Hippocampal formation (tissue), 2 donors: ENCODE measurements at regions not wholly inside any gene's neighbourhood (a gene's known extent, or its start where the extent isn't known, plus 50 kb on each side); places are given as distances from the start of the nearest gene placed in this dataset.

ENCODE experiments used
- DNase-seq, 2 donors: peaks; one replicate each; lab custom pipeline; 2025; lab: John Stamatoyannopoulos, UW

DNA sequence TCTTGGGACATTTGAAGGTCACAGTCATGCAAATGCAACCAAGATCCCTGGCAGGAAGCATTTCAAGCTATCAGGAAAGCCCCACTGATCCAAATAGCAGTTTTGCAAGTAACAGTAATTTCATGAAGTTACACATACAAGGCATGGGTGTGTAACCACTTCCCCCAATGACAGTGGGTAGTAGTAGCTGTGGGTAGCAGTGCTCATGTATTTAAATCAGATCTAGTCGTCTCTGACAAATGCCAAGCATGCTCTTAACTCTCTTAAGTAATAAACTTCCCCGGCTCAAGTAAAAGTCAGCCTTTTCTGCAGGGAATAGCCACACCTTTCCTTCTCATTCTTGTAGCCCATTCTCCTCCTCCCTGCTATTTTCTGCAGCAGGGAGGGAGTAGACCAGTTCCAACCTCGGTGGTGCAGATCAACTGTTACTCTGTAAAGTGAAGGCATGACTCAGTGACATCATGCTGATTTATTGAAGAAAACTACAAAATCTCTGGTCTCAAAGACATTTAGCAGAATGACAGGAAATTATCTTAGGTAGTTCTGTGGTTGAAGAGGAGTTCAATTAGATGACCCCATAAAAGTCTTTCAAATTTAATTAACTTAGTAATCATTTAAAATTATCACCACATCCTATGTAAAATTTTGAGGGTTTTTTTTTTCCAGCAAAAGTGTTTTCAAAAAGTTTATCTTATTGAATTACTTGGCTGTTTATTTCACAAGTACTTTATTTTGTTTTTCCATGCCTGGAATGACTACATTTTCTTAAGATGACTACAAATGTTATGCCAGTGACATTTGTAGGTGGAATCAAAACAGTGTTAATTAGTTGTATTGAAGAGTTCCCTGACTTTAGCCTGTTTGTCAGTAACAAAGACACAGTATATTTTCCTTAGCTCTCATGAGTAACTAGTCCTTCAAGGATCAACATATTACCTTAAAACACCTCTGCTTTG, 568.3 kb downstream of the INHBA start:
- no peak for DNase-seq

DNA sequence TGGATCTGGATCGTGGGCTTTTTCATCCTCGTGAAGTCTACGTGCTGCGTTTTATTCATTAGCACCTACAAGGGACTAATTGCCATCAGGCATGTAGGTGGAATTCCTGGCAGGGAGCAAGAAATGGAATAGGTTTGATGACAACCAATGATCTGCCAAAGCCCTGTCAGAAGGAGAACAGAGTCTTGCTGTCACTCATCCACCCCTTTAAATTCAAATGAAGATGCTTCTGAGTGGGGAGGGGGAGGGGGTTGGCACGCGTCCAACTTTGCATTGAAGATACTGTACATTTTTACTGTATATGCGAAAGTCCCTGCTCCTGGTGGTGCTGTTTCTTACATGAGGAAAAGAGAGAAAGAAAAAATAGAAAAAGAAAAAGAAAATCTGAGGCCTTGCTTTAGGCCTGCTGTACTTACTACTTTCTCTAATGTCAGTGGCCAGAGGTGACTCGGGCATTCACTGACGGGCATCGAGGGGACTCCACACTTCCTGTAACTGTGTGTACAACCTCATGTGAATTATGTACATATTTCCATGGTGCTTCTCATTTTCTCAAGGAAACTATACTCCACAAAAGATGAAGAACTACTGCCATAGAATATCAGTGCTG, 569.1 kb downstream of the INHBA start:
- no peak for DNase-seq

DNA sequence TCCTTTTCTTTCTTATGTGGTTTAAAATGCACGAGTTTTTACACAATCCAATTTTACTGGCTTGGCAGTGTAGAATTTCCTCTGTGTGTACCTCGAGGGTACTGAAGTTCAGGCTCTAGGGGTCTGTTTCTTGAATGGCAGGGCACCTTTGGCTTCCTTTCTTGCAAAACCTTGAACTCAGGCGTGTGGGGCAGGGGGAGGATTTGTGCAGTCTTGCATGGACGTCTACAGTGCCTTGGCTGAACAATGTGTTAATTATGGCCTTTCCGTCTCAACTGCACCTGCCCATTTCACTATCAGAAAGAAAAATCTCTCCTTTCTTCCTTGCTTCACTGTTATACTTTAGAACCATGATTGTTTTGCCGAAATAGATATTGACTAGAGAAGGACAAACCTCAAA, 570.9 kb downstream of the INHBA start:
- no peak for DNase-seq

DNA sequence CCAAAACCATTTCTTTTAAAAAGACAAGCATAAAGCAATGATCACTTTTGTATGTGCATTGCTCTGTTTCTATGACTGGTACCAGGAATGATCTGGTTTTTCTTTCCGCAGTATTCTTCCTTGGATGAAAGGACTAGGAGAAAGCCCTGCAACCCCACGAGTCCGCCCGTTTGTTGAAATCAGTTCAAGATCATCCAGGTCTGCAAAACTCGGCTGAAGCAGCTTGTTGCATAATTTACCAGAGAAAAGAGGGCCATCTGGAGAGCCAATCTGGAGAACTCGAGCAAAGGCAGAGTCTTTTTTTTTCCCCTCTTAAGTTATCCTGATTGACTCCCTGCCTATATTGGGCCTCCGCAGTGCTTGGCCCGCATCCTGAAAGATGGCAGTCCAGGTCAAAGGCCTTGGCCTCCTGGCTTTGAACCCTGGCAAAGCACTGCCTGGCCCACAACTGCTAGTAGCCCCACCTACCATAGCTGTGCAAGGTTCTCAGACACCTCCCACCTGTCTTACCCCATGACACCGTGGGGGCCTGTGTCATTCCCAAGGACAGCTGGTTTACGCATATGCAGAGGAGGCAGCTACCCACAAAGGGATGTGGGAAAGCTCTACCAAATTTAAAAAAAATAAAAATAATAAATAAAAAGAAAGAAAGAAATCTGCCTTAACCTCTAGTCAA, 572.2 kb downstream of the INHBA start:
- DNase-seq: peak in 1 of 2 donors; percentile 29

DNA sequence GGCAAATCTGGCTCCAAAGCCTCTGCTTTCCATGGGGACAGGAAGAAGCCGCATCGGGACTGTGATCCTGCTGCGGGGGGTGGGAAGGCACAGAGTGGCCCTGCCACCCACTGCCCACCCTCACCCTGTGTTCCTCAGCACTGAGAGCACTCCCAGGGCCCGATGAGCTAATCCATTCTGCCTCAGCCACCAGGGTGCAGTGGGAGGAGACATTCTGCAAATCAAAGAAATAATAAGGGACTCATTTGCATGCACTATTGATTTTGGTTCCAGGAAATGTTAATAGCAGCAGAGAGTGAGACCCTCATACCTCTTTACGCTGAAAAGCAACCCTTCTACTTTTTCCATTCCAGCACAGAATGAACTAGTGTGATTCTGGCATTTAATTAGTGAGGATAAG, 572.8 kb downstream of the INHBA start:
- no peak for DNase-seq

DNA sequence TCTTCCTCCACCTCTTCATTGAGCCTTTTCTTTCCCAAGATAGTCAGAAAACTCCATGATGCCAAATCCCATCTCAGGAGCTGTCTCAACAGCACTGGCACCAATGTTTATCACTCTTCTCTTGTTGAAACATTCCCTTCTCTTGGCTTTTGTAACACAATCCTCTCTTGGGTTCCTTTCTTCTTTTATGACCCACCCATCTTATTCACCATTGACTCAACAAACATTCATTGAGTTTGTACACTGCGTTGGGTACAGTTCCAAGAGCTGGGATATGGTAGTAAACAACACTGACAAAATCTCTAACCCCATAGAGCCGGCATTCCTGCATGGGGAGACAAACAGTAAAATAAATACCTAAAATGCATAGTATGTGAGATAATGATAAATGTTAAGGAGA, 577.5 kb downstream of the INHBA start:
- no peak for DNase-seq

DNA sequence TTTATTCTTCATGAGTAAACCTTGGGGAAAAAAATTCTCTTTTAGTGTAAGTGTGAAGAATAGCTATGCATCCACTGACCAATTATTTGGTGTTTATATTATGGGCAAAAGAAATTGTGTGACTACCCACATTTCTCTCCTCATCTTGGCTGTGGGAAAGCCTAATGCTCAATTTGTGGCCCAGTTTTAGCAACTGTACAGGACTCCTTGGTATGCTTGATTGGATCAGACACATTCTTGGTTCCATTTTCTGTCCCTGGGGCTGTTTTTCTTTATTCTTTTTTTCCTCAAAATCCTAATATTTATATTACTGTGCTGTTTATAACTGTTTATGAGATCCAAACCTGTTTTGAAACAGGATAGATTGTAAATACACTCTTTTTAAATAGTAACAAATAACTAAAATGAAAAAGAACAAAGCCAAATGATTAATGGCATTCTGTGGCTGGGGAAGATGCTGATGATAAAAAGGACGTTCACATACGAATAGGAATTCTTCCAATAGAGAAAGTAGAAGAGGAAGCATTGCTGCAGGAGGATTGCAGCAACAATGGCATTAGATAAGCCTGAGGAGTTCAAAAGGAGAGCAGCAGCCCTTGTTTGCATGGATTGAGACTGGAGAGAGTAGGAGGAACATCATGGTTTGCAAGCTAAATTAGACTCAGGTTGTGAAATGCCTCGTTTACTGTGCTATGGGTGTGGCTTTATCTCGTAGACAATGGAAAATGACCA, 580.5 kb downstream of the INHBA start:
- DNase-seq: no peak

DNA sequence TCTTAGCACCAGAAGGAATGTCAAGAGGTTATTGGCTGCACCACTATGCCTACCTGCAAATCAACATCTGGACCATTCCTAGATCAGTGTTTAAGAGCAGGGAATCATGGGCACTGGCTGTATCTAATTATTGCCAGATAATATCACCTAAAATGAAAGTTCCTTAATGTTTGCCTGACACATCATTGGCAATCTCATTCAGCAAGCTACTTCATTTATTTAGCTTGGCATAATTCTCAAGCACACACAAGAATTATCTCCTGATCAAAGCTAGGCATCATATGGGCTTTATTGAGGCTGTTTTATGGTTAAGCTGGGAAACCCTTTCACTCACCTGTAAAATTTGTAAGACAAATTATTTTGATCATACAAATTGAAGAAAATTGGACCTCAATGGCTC, 581.7 kb downstream of the INHBA start:
- DNase-seq: no peak

DNA sequence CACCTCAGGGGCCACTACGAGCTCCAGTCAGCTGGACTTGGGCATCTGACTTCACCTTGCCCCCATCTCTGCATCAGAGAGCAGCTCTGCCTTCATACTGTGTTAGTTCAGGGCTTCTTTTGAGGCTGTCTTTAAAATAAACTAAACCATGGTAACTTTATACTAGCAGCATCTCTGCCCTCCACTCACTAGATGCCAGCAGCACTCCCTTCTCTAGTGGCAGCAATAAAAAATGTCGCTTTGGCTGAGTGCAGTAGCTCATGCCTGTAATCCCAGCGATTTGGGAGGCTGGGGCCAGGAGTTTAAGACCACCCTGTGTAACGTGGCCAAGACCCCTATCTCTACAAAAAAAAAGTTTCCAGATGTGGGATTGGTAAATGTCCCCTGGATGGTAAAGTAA, 584.4 kb downstream of the INHBA start:
- DNase-seq: no peak

DNA sequence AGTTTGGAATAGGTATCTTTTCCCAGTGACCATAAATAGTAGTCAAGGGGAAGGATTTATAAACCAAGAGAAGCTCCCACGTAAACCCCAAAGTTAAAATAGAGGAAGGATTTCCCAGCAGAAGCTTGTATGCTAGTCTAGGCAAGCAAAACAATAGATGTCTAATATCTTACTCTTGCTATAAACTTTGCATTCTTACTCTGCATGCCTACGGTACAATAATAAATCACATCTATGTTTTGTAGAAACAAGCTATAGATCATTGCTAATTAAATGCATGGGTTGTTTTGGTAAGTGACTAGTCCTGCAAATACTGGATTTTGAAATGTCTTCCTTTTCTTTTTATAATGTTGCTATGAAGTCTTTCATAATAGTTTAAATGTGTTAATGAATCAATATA, 585.5 kb downstream of the INHBA start:
- no peak for DNase-seq

DNA sequence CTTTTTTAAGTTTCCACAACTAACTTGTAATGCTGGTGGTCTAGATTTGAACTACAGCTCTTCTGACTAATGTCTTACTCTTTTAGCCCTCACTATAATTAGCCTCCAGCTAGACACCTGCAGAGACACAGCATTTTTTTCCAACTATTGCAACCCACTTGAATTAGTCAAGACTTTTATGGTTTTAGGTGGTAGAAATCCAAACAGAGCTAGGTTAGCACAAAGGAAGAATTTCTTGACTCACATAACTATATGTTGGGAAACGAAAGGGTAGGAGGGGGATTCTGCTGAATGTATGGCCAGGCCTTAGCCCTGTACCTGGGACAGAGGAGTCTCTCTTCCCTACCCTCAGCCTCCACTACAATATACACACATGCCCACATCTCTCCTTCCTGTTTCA, 586.1 kb downstream of the INHBA start:
- DNase-seq: no peak

DNA sequence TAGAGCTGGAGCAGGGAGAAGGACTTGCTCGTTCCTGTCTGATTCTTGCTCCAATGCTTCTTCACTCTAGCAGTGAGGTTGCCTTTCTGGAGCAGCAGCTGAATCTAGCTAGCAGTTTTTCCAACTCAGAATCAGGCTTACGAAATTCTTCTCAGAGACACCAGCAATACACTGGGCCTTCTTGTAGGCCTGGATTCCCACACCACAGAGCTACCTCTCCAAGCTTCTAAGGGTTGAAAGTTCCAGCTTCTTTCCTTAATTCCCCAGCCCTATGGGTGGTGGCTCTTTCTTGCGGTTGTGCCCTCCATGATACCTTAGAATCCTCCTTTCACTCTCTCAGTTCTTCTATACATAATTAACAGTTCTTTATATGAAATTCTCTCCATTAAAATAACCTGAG, 586.6 kb downstream of the INHBA start:
- no peak for DNase-seq

DNA sequence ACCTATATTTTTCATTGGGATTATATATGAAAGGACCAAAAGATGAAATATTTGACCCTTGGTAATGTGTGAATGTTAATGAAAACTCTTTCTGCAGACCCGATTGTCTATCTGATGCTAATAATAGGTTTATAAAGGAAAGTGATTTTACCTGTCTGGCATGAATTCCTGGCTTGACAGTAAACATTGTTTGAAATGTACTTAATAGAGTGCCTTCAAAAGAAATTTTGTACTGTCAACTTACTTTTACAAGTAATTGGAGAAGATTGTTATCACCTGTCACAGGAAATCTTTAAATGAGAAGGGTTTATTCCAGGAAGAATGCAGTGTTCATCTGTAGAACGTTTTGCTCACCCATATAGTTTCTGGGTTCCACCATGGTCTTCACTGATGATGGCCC, 588.2 kb downstream of the INHBA start:
- no peak for DNase-seq

DNA sequence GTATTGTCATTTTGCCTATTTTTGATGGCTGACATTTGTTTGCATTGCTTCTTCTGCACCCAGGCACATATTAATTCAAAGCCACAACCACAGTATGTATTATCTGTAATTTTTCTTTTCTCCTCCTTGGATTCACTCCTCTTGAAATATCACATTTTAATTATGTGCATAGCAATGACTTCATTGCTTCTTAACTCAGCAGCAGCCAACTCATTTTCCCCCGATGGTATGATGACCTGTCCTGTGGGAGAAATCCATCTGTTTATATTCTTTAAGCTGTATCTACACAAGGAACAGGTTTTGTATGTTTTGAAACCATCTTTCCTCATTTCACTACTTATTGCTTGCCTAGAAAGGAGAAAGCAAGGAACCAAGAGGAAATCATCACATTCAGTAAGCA, 588.8 kb downstream of the INHBA start:
- DNase-seq: no peak

DNA sequence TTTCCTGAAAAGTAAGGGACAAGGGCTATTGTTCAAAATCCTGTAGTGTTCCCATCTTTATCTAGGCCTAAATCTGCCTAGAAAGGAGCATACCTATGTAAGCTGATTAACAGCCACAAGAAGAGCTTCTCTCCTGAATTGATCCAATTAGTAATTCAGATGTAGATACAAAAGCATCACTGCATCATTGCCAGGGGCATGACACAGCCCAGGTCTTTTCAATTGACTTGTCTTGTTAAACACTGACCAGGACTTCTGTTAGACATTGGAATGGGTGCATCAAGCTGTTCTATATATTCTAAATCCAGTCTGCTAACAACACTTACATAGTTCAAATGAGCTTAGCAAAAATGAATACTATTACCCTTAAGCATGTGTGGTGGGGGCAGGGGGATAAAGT, 589.2 kb downstream of the INHBA start:
- no peak for DNase-seq

DNA sequence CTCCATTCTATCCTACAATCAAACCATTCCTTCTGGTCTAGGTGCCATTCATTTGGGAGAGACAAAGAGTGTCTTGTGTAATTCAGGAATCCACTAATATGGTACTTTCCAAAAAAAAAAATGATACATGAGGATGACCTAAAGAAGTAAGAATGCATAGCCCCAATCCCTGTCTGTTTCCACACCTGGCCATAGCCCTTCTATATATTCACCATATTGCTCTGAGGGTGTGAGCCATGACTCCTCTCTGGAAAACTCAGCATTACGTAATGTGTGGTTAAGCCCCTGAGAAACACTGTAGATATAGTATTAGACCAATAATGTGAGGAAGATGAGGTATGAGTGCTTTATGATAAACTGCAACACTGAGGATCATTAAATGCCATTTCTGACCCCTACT, 592.7 kb downstream of the INHBA start:
- no peak for DNase-seq

DNA sequence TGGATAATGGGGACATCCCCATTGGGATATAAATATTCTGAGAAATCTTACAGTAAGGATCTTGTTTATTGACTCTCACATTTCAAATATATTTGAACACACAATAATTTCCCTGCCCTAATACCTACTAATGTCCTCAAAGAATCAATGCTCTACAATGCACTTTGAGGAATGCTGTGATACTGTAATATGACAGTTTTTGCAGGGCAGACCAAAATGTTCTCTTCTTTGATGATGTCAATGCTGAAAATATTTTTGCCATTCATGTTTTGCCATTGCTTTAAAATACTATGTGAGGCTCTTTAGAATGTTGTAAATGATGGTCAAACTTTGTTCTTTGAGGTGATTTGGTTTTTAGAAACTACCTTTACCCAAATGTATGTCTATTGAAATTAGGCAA, 594.1 kb downstream of the INHBA start:
- DNase-seq: no peak

DNA sequence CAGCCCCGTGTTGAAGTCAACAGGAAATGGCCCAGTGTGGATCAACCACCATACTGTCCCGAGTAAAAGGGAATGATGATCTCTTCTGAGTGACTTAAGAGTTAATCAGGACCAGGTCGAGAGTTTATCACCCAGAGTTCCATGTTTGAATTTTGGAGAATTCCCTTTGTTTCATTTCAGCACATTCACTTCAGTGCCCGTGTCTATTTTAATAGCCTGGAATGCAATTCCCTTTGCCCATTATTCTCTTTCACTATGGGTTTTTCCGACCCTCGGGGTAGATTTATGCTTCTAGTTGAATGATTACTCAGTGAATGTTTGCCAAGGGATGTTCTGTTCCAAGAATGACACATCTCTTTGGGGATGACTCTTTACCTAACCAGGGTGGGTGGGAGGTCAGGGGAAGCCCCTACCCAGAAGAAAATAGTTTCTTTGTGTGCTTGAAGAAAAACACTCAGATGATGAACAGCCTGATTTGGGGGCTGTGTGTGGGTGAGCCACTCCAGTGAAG, 594.9 kb downstream of the INHBA start:
- DNase-seq: no peak

DNA sequence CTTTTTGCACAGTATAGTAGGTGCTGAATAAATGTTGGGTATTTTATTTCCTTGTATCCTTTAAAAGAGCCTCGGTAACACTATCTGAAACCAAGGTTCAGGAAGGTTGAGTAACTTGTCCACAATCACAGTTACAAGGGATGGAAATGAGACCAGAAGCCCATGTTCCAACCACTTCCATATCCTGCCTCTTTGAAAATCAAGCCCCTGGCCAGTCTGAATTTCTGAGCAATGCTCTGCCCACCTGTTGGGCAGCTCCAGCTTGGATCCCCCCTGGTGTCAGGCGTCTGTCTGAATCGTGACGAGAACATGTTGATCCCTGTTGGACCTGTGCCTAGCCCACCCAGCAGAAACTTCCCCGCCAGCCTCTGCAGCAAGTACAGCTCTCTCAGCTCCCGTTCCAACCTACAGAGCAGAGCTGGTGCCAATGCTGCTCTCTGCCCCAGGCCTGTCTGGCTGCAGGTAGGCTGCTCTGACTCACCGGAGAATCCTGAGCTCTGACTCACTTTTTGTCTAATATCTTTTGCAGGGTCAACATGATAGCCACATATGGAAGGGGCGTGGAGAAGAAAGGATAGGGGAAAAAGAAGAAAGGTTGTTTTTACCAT, 595.5 kb downstream of the INHBA start:
- no peak for DNase-seq

DNA sequence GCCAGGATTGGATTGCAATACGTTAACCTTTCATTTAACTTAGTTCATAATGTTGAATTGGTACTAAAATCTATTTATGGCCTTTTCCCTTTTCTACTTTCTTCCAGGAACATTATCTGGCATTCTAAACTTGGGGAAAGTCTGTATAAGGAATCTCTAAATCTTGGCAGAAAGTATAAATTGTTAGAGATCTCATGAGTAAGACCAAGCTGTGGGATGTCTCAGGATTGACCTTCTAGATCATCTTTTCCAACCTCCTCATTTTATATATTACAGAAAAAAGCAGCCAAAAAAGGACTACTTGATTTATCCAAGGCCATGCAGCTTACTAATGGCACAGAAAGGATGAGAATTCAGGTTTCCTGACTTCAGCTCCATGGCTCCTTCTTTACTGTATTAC, 598.3 kb downstream of the INHBA start:
- DNase-seq: no peak

DNA sequence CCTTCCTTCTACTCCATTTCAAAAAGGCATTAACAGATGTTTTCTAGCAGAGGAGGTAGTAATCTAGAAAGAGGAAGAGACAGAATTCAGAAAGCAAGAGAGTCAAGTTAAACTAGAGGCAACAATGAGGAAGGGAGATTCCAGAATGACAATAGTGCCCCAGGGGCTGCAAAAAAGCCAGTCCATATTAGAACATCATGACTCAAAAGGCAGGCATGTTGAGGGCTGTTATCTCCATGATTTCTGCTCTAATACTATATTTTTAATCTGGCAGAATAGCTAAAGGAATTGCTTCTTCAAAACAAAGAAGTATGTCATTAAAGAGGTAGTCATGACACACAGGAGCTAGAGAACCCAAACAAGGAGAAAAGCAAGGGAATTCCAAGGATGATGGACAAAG, 599.6 kb downstream of the INHBA start:
- no peak for DNase-seq

DNA sequence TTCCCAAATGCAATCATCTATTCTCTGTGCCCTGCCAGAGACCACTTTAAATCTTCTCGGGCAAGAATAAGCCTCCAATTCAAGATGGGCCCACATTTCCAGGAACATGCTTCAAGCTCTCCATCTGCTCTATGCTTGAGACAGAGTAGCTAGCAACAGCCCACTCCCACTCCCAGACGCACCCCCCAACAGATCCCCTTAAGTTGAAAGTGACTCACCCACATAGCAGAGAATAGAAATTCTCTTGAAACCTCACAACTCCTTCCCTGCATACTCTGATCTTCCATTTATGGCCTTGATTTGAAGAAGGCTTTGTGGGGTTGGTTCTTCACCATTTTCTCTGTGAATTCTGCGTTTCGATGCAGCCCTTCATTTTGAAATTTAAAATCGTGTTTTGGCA, 604.0 kb downstream of the INHBA start:
- DNase-seq: no peak
